HFF-Myc (cell line): ENCODE measurements at regions not wholly inside any gene's neighbourhood (a gene's known extent, or its start where the extent isn't known, plus 50 kb on each side); places are given as distances from the start of the nearest gene placed in this dataset.

Experiments
- DNase-seq: peaks from one replicate; pipeline ENCODE4 v3.0.0-alpha.2; 2011; ENCODE audit warnings: low read depth; ENCODE audit errors: extremely low read depth
- H3K4me3 ChIP-seq: replicated peaks from 2 replicates; pipeline ENCODE4 v1.5.1; 2011; ENCODE audit warnings: low read depth, mild to moderate bottlenecking, control low read depth, low read length
- TF ChIP-seq, protein P1 (sequence below): IDR thresholded peaks from 2 replicates; pipeline ENCODE4 v1.5.1; 2012; ENCODE audit warnings: mild to moderate bottlenecking, low read depth, low read length, control low read depth; ENCODE audit errors: missing control alignments

DNA sequence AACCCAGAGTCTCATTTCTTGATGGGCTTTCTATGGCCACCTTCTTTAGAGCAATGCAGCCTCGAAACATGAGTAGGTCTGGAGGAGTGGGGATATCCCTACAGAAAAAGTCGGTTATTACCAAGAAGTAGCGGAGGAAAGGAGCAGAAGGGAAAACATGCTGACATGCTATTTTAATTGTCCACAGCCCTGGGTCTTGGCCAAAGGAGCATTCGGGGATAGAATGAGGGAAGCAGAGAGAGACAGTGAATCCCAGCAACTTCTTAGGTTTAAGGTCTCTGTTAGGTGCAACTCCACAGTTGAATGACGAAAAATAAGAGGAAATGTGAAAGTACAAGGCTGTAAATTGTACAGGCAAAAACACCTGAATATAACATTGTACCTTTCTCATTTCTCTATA lies 506.7 kb upstream of the CDH18 start:
- TF ChIP-seq, protein P1, sequence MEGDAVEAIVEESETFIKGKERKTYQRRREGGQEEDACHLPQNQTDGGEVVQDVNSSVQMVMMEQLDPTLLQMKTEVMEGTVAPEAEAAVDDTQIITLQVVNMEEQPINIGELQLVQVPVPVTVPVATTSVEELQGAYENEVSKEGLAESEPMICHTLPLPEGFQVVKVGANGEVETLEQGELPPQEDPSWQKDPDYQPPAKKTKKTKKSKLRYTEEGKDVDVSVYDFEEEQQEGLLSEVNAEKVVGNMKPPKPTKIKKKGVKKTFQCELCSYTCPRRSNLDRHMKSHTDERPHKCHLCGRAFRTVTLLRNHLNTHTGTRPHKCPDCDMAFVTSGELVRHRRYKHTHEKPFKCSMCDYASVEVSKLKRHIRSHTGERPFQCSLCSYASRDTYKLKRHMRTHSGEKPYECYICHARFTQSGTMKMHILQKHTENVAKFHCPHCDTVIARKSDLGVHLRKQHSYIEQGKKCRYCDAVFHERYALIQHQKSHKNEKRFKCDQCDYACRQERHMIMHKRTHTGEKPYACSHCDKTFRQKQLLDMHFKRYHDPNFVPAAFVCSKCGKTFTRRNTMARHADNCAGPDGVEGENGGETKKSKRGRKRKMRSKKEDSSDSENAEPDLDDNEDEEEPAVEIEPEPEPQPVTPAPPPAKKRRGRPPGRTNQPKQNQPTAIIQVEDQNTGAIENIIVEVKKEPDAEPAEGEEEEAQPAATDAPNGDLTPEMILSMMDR = no peak
- DNase-seq = no peak

DNA sequence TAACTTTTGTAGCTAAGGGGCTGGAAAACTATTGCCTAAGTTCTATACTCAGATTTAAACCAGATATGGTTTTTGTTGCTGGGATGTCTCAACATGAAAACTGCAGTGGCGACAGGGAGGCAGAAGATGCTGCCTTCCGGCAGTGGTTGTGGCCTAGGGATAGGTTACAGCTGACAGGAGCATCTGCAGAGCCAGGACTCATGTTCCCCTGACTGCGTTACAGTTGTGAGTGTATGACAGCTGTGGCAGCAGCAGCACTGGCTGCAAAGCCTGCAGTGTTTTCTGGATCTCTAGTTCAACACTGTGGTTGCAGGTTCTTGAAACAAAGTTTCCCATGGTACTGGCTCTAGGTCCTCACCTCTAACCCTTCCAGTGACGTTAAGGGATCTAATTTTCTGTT lies 498.8 kb upstream of the CDH18 start:
- H3K4me3 ChIP-seq = no peak overlapping the region
- TF ChIP-seq, protein P1 = no peak
- no peak for DNase-seq

More for the DNA sequence above, 506.7 kb upstream of the CDH18 start:
- no peak overlapping the region for H3K4me3 ChIP-seq

DNA sequence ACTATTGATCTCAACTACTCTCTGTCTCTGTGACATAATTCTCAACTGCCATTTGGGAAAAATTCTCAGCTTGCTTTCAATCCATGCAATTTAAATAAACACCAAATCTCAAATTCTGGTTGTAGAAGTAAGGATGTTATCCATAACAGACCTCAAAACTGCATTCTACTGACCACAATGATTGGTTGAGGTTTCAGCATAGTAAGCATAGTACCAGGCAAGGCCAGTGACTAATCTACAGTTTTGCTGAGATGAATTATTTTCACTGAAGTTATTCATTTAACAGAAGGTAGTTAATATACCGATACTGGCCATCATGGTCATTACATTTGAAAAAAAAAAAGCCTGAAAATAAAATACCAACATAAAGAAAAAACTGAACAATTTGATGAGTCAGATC lies 488.0 kb upstream of the CDH18 start:
- no peak for DNase-seq
- H3K4me3 ChIP-seq = no peak overlapping the region
- TF ChIP-seq, protein P1 = no peak

DNA sequence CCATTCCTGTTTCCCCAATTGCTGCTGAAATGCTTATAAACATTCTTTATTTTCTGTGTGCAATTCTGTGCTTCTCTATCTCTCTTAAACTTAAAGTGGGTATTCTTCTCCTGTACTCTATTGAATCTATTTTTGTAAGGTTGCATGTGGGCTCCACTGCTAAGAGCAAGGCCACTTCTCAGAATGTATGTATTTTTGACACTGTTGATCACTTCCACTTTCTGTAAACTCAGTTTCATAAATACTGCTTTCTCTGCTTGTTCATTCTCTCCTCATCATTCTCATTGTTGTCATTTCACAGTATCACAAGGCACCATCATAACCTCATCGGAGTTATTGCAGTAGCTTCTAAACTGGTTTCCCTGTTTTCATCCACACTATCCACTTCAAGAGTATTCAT lies 483.0 kb upstream of the CDH18 start:
- DNase-seq = no peak
- H3K4me3 ChIP-seq = no peak overlapping the region
- TF ChIP-seq, protein P1 = no peak

DNA sequence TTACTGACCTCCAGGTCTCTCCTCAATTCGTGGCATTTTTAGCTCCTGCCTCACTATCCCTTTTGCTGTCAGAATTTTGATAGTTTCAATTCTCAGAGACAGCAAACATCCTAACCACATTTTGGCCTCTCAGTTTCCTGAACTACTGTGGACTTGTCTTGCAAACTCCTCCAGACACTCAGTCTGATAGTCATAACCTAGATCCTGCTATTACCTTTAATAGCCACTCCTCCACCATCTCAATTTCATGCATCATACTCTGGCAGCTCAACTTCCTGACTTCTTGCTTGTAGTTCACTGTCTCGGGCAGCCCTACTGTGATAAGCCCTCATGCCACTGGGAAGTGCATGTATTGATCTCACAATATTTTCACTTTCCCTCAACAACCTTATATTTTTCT lies 481.8 kb upstream of the CDH18 start:
- no peak overlapping the region for H3K4me3 ChIP-seq
- TF ChIP-seq, protein P1 = no peak
- DNase-seq = no peak

DNA sequence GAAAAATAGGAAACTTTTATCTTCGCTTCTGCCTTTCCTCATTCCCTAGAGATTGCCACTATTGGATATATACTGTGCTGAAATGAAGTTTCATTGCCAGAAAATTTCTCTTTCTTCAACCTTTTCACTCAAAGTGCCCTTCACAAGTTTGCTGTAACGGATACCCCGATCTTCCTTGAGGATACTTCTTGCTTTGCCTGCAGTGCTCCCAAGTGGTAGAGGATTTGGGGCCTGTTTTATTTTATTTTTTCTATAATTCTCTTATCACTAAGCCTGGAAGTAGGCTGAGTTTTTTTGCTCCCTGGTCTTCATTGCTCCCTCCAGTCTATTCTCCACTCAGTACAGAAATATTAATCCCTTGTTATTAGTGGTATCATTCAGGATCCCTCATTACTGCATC lies 481.4 kb upstream of the CDH18 start:
- TF ChIP-seq, protein P1 = no peak
- no peak overlapping the region for H3K4me3 ChIP-seq
- no peak for DNase-seq

DNA sequence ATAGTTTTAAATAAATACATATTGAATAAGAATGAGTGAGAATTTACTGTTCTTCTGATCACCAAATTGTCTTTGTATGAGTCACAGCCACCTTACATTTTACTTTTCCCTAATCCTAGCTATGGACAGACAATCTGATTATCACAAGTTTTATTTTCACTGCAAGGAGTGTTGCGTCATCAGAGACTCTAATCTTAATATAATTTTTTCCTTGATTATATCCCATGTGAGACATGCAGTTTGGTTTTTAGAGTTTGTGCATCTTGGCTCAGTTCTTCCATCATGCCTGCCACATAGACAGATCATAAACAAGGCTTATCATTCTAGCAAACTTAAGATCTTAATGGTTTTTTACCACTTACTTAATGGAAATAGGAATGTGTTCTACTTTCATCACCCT lies 478.5 kb upstream of the CDH18 start:
- H3K4me3 ChIP-seq = no peak overlapping the region
- TF ChIP-seq, protein P1 = no peak
- DNase-seq = no peak
